MM.1S (cell line): ENCODE measurements at regions not wholly inside any gene's neighbourhood (a gene's known extent, or its start where the extent isn't known, plus 50 kb on each side); places are given as distances from the start of the nearest gene placed in this dataset.

Experiments used
- DNase-seq: peaks from one replicate; pipeline ENCODE4 v3.0.0-alpha.2; 2015
- H2AFZ ChIP-seq: fragments of 300-600 bp; sonication (generic); 2 replicates; pipeline ENCODE4 v1.6.0; 2016; ENCODE audit warnings: antibody characterized with exemption, low read length
- H3F3A ChIP-seq: fragments of 300-600 bp; sonication (generic); 2 replicates; pipeline ENCODE4 v1.6.1; 2016; ENCODE audit warnings: mild to moderate bottlenecking, antibody characterized with exemption, low read length, moderate library complexity, mixed read lengths; ENCODE audit not compliant: insufficient read depth
- H3K27ac ChIP-seq: fragments of 300-600 bp; sonication (generic); 2 replicates; pipeline ENCODE4 v1.5.1; 2016; ENCODE audit warnings: mild to moderate bottlenecking, low read length
- H3K27me3 ChIP-seq: fragments of 300-600 bp; sonication (generic); replicated peaks from 2 replicates; pipeline ENCODE4 v1.6.0; 2016; ENCODE audit warnings: low read length; ENCODE audit not compliant: insufficient read depth
- H3K36me3 ChIP-seq: fragments of 300-600 bp; sonication (generic); replicated peaks from 2 replicates; pipeline ENCODE4 v1.6.1; 2016; ENCODE audit warnings: mild to moderate bottlenecking, low read length, mixed read lengths; ENCODE audit not compliant: insufficient read depth
- H3K4me1 ChIP-seq: fragments of 300-600 bp; sonication (generic); 2 replicates; pipeline ENCODE4 v1.6.1; 2016; ENCODE audit warnings: low read length, mixed read lengths
- H3K4me2 ChIP-seq: fragments of 300-600 bp; sonication (generic); 2 replicates; pipeline ENCODE4 v1.6.0; 2016; ENCODE audit warnings: low read depth, low read length
- H3K4me3 ChIP-seq: fragments of 300-600 bp; sonication (generic); 2 replicates; pipeline ENCODE4 v1.5.1; 2016; ENCODE audit warnings: low read length, mixed read lengths
- H3K79me2 ChIP-seq: fragments of 300-600 bp; sonication (generic); 2 replicates; pipeline ENCODE4 v1.6.1; 2016; ENCODE audit warnings: mixed run types, low read length, mixed read lengths
- H3K9ac ChIP-seq: fragments of 300-600 bp; sonication (generic); 2 replicates; pipeline ENCODE4 v1.6.1; 2016; ENCODE audit warnings: low read length, mixed read lengths
- H3K9me2 ChIP-seq: fragments of 300-600 bp; sonication (generic); replicated peaks from 2 replicates; pipeline ENCODE4 v1.6.1; 2016; ENCODE audit warnings: mild to moderate bottlenecking, low read length, mixed read lengths; ENCODE audit not compliant: insufficient read depth
- H3K9me3 ChIP-seq: fragments of 300-600 bp; sonication (generic); replicated peaks from 2 replicates; pipeline ENCODE4 v1.6.1; 2016; ENCODE audit warnings: mild to moderate bottlenecking, low read length, mixed read lengths; ENCODE audit not compliant: insufficient read depth
- H4K20me1 ChIP-seq: fragments of 300-600 bp; sonication (generic); 2 replicates; pipeline ENCODE4 v1.6.1; 2016; ENCODE audit warnings: mild to moderate bottlenecking, low read length, moderate library complexity, mixed read lengths; ENCODE audit not compliant: insufficient read depth
- CTCF ChIP-seq: fragments of 300-600 bp; sonication (generic); IDR thresholded peaks from 2 replicates; pipeline ENCODE4 v1.5.1; 2016; ENCODE audit warnings: antibody characterized with exemption, low read length, mixed read lengths
- EZH2 ChIP-seq: fragments of 300-600 bp; sonication (generic); optimal IDR thresholded peaks from 2 replicates; pipeline ENCODE3; 2017; ENCODE audit warnings: low read depth, mild to moderate bottlenecking, antibody characterized with exemption, low read length, mixed read lengths
- EZH2phosphoT487 ChIP-seq: fragments of 300-600 bp; sonication (generic); IDR thresholded peaks from 2 replicates; pipeline ENCODE4 v1.6.1; 2018; ENCODE audit warnings: antibody characterized with exemption, low read length

GRCh38 chr20:48420176-48420575, 407.6 kb downstream of the PREX1 start:
- Histone ChIP-seq H3F3A (no peaks in the 10 kb centered on the region), H4K20me1 (no peaks in the 10 kb centered on the region), H3K4me3 (no peak overlapping the region), H3K9me3 (no peaks in the 10 kb centered on the region), H3K36me3 (no peaks in the 10 kb centered on the region), H3K4me1 (no peaks in the 10 kb centered on the region), H3K9me2 (no peaks in the 10 kb centered on the region), H3K4me2 (no peak overlapping the region), H3K9ac (no peak overlapping the region), H2AFZ (no peak overlapping the region), H3K27me3 (no peaks in the 10 kb centered on the region), H3K27ac (no peak overlapping the region), H3K79me2 (no peaks in the 10 kb centered on the region)
- no peak for DNase-seq
- TF ChIP-seq EZH2phosphoT487: no peak
- TF ChIP-seq EZH2: no peak
- no peak for TF ChIP-seq CTCF

GRCh38 chr20:48419173-48419572, 408.6 kb downstream of the PREX1 start:
- Histone ChIP-seq H3K36me3 (no peaks in the 10 kb centered on the region), H2AFZ (no peak overlapping the region), H3K27me3 (no peaks in the 10 kb centered on the region), H4K20me1 (no peaks in the 10 kb centered on the region), H3K9me3 (no peaks in the 10 kb centered on the region), H3K27ac (no peak overlapping the region), H3F3A (no peaks in the 10 kb centered on the region), H3K4me1 (no peaks in the 10 kb centered on the region), H3K4me3 (no peak overlapping the region), H3K79me2 (no peaks in the 10 kb centered on the region), H3K9ac (no peak overlapping the region), H3K9me2 (no peaks in the 10 kb centered on the region), H3K4me2 (no peak overlapping the region)
- DNase-seq: no peak
- TF ChIP-seq EZH2: no peak
- TF ChIP-seq CTCF: no peak
- TF ChIP-seq EZH2phosphoT487: no peak

- Histone ChIP-seq H3K27me3 (no peaks in the 10 kb centered on the region), H3K27ac (no peak overlapping the region), H3F3A (no peaks in the 10 kb centered on the region), H3K9me3 (no peaks in the 10 kb centered on the region), H3K9ac (no peak overlapping the region), H3K4me1 (no peaks in the 10 kb centered on the region), H3K4me2 (no peak overlapping the region), H3K4me3 (no peak overlapping the region), H3K79me2 (no peaks in the 10 kb centered on the region), H3K36me3 (no peaks in the 10 kb centered on the region), H4K20me1 (no peaks in the 10 kb centered on the region), H3K9me2 (no peaks in the 10 kb centered on the region), H2AFZ (no peak overlapping the region)
- DNase-seq: no peak
- no peak for TF ChIP-seq CTCF
Measured at GRCh38 chr20:48416002-48416401, 411.8 kb downstream of the PREX1 start.

- no peak overlapping the region for H3K9ac ChIP-seq
- no peaks in the 10 kb centered on the region for H3K79me2 ChIP-seq
- TF ChIP-seq CTCF (no peak), EZH2 (no peak)
- no peak overlapping the region for H3K4me2 ChIP-seq
- H3K36me3 ChIP-seq: no peaks in the 10 kb centered on the region
- no peak for DNase-seq
- no peaks in the 10 kb centered on the region for H3K9me2 ChIP-seq
- no peak overlapping the region for H3K4me3 ChIP-seq
- no peaks in the 10 kb centered on the region for H3F3A ChIP-seq
- H3K27ac ChIP-seq: no peak overlapping the region
- H3K27me3 ChIP-seq: no peaks in the 10 kb centered on the region
- no peaks in the 10 kb centered on the region for H3K9me3 ChIP-seq
- H4K20me1 ChIP-seq: no peaks in the 10 kb centered on the region
- H3K4me1 ChIP-seq: no peaks in the 10 kb centered on the region
- no peak overlapping the region for H2AFZ ChIP-seq
Measured at GRCh38 chr20:48414786-48415185, 413.0 kb downstream of the PREX1 start.
